ENCODE measurements at regions not wholly inside any gene's neighbourhood (a gene's known extent, or its start where the extent isn't known, plus 50 kb on each side); places are given as distances from the start of the nearest gene placed in this dataset.

DNA sequence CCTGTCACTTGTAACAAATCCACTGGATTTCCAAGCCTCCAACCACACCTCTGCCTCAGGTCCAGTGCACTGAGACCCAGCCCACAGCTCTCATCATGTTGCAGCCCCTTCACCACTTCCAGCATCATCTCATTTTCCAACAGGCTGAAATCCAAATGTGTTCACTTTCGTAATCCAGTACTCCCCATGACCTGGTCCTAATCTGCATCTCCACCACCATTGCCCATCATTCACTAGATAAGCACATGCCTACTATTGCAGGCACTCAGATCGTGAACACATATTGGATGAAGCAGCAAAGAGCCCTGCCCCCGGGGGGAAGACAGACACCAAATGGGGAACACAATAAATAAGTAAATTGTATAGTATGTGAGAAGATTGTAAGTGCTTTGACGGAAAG, 76.1 kb upstream of the INSIG1 start:
- ChIA-PET CTCF (no interaction called here), POLR2A (no interaction called here)
- ATAC-seq = no peak
- Mint-ChIP-seq H3K36me3 (ENCODE audit: low read depth) (no peaks in the 10 kb centered on the region), H3K4me1 (ENCODE audit: low read depth) (peaks cover 5% of the 10 kb centered on the region), H3K27ac (no peak overlapping the region), H3K27me3 (ENCODE audit: low read depth) (peaks cover 9% of the 10 kb centered on the region), H3K9me3 (ENCODE audit: insufficient read depth) (no peaks in the 10 kb centered on the region), H3K4me3 (no peak overlapping the region)
- DNase-seq = no peak

DNA sequence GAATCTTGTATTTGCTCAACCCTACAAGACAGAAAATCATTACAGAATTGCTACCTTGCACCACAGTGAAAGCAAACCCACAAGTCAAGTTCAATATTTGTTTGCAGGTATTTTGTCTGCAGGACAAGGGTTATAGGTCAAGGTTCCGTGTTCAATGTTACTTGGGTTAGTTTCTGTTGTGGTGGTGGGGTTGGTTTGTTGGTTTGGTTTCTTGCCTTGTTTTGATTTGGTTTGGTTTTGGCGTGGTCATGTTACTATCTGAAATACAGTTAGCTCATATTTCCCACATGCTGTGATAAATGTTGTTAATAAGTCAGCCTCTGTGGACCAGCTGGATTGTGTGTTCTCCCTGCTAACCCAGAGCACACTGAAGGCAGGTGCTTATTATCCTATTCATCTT, 75.6 kb upstream of the INSIG1 start:
- Mint-ChIP-seq H3K27me3 (ENCODE audit: low read depth) (peaks cover 9% of the 10 kb centered on the region), H3K36me3 (ENCODE audit: low read depth) (no peaks in the 10 kb centered on the region), H3K4me3 (no peak overlapping the region), H3K27ac (no peak overlapping the region), H3K9me3 (ENCODE audit: insufficient read depth) (no peaks in the 10 kb centered on the region), H3K4me1 (ENCODE audit: low read depth) (peaks cover 5% of the 10 kb centered on the region)
- no peak for ATAC-seq
- ChIA-PET CTCF (no interaction called here), POLR2A (no interaction called here)
- DNase-seq = no peak

DNA sequence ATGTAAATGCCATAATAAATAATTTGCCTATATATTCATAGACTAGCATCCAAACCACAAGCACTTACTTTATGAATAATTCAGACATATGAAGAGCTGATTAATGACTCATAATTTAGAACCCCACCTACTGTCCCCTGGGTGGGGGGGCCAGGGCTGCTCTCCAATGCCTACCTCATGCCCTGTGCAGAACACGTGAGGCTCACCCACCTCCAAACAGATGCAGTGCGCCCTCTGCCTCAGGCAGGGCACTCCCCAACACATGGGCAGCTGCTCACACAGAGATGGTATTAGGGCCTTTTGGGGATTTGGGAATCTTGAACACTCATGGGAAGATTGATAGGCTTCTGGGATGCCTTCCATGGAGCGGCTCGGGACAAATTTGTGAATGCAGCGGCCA, 75.1 kb upstream of the INSIG1 start:
- no peak overlapping the region for H3K27ac Mint-ChIP-seq
- no peaks in the 10 kb centered on the region for H3K36me3 Mint-ChIP-seq (ENCODE audit: low read depth)
- ChIA-PET POLR2A (no interaction called here), CTCF (no interaction called here)
- H3K27me3 Mint-ChIP-seq (ENCODE audit: low read depth) = peaks cover 7% of the 10 kb centered on the region
- H3K4me1 Mint-ChIP-seq (ENCODE audit: low read depth) = peaks cover 5% of the 10 kb centered on the region
- ATAC-seq = no peak
- DNase-seq = no peak
- H3K4me3 Mint-ChIP-seq = no peak overlapping the region
- H3K9me3 Mint-ChIP-seq (ENCODE audit: insufficient read depth) = no peaks in the 10 kb centered on the region

- POLR2A ChIA-PET = no interaction called here
- H3K9me3 Mint-ChIP-seq (ENCODE audit: insufficient read depth) = no peaks in the 10 kb centered on the region
- ATAC-seq (no peak), DNase-seq (no peak)
- no peak overlapping the region for H3K27ac Mint-ChIP-seq
- no peak overlapping the region for H3K4me3 Mint-ChIP-seq
- peaks cover 5% of the 10 kb centered on the region for H3K4me1 Mint-ChIP-seq (ENCODE audit: low read depth)
- CTCF ChIA-PET = no interaction called here
- peaks cover 6% of the 10 kb centered on the region for H3K27me3 Mint-ChIP-seq (ENCODE audit: low read depth)
- H3K36me3 Mint-ChIP-seq (ENCODE audit: low read depth) = no peaks in the 10 kb centered on the region
Measured at GRCh38 chr7:155223021-155223420, 74.7 kb upstream of the INSIG1 start.

- no peak overlapping the region for H3K27ac Mint-ChIP-seq
- POLR2A ChIA-PET = no interaction called here
- ATAC-seq (no peak), DNase-seq (no peak)
- peaks cover 5% of the 10 kb centered on the region for H3K4me1 Mint-ChIP-seq (ENCODE audit: low read depth)
- CTCF ChIA-PET = no interaction called here
- H3K9me3 Mint-ChIP-seq (ENCODE audit: insufficient read depth) = no peaks in the 10 kb centered on the region
- no peak overlapping the region for H3K4me3 Mint-ChIP-seq
- H3K36me3 Mint-ChIP-seq (ENCODE audit: low read depth) = no peaks in the 10 kb centered on the region
- H3K27me3 Mint-ChIP-seq (ENCODE audit: low read depth) = peaks cover 6% of the 10 kb centered on the region
Measured at GRCh38 chr7:155223503-155223902, 74.2 kb upstream of the INSIG1 start.

- ChIA-PET POLR2A (no interaction called here), CTCF (no interaction called here)
- ATAC-seq = no peak
- no peak overlapping the region for H3K27ac Mint-ChIP-seq
- DNase-seq = no peak
- peaks cover 6% of the 10 kb centered on the region for H3K27me3 Mint-ChIP-seq (ENCODE audit: low read depth)
- H3K4me3 Mint-ChIP-seq = no peak overlapping the region
- H3K36me3 Mint-ChIP-seq (ENCODE audit: low read depth) = no peaks in the 10 kb centered on the region
- H3K4me1 Mint-ChIP-seq (ENCODE audit: low read depth) = peaks cover 5% of the 10 kb centered on the region
- no peaks in the 10 kb centered on the region for H3K9me3 Mint-ChIP-seq (ENCODE audit: insufficient read depth)
Measured at GRCh38 chr7:155224116-155224811, 73.4 kb upstream of the INSIG1 start.

DNA sequence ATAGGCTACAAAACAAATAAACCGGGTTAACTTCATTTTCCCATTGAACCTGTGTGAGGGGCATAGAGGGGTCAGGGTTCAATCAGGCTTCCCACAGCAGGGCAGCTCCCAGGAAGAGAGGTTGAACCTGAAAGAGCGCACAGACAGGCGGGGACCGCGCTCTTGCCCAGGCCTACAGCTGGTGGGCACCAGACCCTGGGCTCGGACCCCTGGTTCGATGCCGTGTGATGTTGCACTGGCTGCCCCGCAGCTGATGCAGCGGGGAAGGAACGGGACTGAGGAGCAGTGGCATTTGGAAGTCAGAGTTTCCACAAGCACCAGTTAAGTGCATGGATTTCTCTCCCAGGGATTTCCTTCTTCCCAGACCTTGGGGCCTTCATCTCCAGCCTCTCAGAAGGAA, 72.6 kb upstream of the INSIG1 start:
- H3K9me3 Mint-ChIP-seq (ENCODE audit: insufficient read depth) = no peaks in the 10 kb centered on the region
- ATAC-seq (no peak), DNase-seq (no peak)
- H3K27ac Mint-ChIP-seq = no peak overlapping the region
- H3K4me1 Mint-ChIP-seq (ENCODE audit: low read depth) = peaks cover 5% of the 10 kb centered on the region
- no peaks in the 10 kb centered on the region for H3K36me3 Mint-ChIP-seq (ENCODE audit: low read depth)
- H3K4me3 Mint-ChIP-seq = no peak overlapping the region
- POLR2A ChIA-PET = no interaction called here
- H3K27me3 Mint-ChIP-seq (ENCODE audit: low read depth) = peaks cover 6% of the 10 kb centered on the region
- CTCF ChIA-PET = no interaction called here

DNA sequence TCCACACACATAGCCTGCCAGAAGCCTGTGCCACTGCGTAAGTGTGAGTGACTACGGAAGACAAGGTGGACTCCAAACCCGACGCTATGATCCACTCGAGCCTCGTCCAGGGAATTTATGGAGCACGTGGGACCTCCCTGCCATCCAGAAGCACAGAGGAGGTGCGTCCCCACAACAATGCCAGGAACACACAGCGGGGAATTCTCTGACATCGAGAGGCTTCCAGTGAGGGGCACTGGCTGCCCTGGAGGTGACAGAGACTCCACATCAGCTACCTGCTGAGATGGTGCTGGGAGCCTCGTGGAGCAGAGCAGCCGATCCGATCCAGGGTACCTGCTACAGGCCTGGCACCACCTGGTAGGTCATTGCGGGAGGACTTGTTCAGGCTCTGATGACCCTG, 72.2 kb upstream of the INSIG1 start:
- CTCF ChIA-PET = no interaction called here

GRCh38 chr7:155226261-155227003, 71.2 kb upstream of the INSIG1 start:
- H3K27me3 Mint-ChIP-seq (ENCODE audit: low read depth) = peaks cover 5% of the 10 kb centered on the region
- no peak for DNase-seq
- H3K9me3 Mint-ChIP-seq (ENCODE audit: insufficient read depth) = no peaks in the 10 kb centered on the region
- POLR2A ChIA-PET = interaction anchor here (1.0 kb wide), 1 partner anchor 71 kb away, joined by 3 read pairs; the partner anchor contains the start of gene INSIG1
- no peak overlapping the region for H3K4me3 Mint-ChIP-seq
- CTCF ChIA-PET = no interaction called here
- no peak for ATAC-seq
- H3K36me3 Mint-ChIP-seq (ENCODE audit: low read depth) = no peaks in the 10 kb centered on the region
- peaks cover 5% of the 10 kb centered on the region for H3K4me1 Mint-ChIP-seq (ENCODE audit: low read depth)
- no peak overlapping the region for H3K27ac Mint-ChIP-seq

More for the DNA sequence above, 72.2 kb upstream of the INSIG1 start:
- H3K27me3 Mint-ChIP-seq (ENCODE audit: low read depth) = peaks cover 6% of the 10 kb centered on the region
- H3K27ac Mint-ChIP-seq = no peak overlapping the region
- POLR2A ChIA-PET = no interaction called here
- no peaks in the 10 kb centered on the region for H3K36me3 Mint-ChIP-seq (ENCODE audit: low read depth)
- no peak for ATAC-seq
- H3K9me3 Mint-ChIP-seq (ENCODE audit: insufficient read depth) = no peaks in the 10 kb centered on the region
- peaks cover 5% of the 10 kb centered on the region for H3K4me1 Mint-ChIP-seq (ENCODE audit: low read depth)
- no peak overlapping the region for H3K4me3 Mint-ChIP-seq
- no peak for DNase-seq

DNA sequence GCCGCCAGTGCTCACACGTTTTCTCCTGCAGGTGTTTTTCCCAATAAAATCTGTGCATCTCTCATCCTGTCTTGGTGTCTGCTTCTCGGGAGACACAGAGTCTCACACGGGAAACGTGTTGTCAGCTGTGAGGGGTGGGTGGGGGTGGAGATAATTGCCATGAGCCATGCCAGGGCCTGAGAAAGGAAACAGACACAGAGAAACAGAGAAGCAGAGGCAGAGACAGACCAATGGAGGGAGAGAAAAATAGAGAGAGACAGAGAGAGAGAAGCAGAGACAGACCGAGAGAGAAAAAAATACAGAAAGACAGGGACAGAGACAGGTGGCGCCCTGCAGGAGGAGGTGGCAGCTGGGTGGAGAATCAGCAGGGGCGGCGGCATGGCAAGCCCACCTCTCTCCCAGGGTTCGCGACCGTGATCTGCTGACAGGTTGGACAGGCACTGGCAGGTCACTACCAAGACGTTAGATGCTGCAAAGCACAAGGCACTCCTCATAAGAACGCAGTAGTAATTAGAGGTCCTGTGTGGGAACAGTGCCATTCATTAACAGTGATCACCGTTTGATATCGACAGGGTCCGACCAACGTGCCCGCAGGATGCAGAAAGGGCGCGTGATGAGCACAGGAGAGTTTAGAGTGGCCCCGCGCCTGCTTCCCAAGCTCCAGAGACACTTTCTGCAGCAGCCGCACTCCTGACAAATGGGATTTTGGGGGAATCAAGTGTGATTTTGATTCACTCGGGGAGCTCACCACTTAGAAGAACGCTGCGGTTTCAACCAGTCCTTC, 70.5 kb upstream of the INSIG1 start:
- ChIA-PET POLR2A (interaction anchor here (1.0 kb wide), 1 partner anchor 70 kb away, joined by 3 read pairs; the partner anchor contains the start of gene INSIG1), CTCF (no interaction called here)
- H3K4me3 Mint-ChIP-seq = no peak overlapping the region
- DNase-seq (no peak), ATAC-seq (no peak)
- H3K27me3 Mint-ChIP-seq (ENCODE audit: low read depth) = peaks cover 3% of the 10 kb centered on the region
- no peaks in the 10 kb centered on the region for H3K9me3 Mint-ChIP-seq (ENCODE audit: insufficient read depth)
- H3K4me1 Mint-ChIP-seq (ENCODE audit: low read depth) = peaks cover 2% of the 10 kb centered on the region
- no peak overlapping the region for H3K27ac Mint-ChIP-seq
- H3K36me3 Mint-ChIP-seq (ENCODE audit: low read depth) = no peaks in the 10 kb centered on the region

GRCh38 chr7:155227788-155228458, 69.8 kb upstream of the INSIG1 start:
- no peaks in the 10 kb centered on the region for H3K36me3 Mint-ChIP-seq (ENCODE audit: low read depth)
- no peaks in the 10 kb centered on the region for H3K9me3 Mint-ChIP-seq (ENCODE audit: insufficient read depth)
- no peaks in the 10 kb centered on the region for H3K27me3 Mint-ChIP-seq (ENCODE audit: low read depth)
- POLR2A ChIA-PET = no interaction called here
- no peak for DNase-seq
- CTCF ChIA-PET = no interaction called here
- no peak overlapping the region for H3K27ac Mint-ChIP-seq
- no peak overlapping the region for H3K4me3 Mint-ChIP-seq
- ATAC-seq = no peak
- no peaks in the 10 kb centered on the region for H3K4me1 Mint-ChIP-seq (ENCODE audit: low read depth)

DNA sequence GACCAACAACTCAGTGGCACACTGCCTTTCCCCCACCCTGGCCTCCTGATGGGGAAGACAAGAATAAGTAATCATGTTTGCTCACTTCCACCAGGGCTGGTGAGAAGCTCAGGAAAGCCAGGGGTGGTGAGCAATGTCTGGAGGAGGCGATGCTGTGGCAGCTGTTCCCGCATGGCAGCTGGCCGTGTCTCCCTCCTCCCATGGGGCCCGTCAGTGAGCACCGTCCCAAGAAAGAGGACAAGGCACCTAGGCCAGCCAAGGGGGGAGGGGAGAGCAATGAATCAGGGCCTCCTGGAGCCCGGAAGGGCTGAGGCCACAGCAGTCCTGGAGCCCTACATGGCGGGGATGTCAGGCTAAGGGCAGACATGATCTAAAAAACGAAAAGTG, 69.2 kb upstream of the INSIG1 start:
- Mint-ChIP-seq H3K9me3 (ENCODE audit: insufficient read depth) (no peaks in the 10 kb centered on the region), H3K36me3 (ENCODE audit: low read depth) (no peaks in the 10 kb centered on the region), H3K27me3 (ENCODE audit: low read depth) (no peaks in the 10 kb centered on the region), H3K4me1 (ENCODE audit: low read depth) (no peaks in the 10 kb centered on the region), H3K4me3 (no peak overlapping the region), H3K27ac (no peak overlapping the region)
- CTCF ChIA-PET = no interaction called here
- DNase-seq (no peak), ATAC-seq (no peak)
- POLR2A ChIA-PET = no interaction called here

All from activated CD8-positive, alpha-beta T cell treated with anti-CD3 and anti-CD28 coated beads, Interleukin-2, amount 10 ng/mL, durations not matched to agents 7 days and 5 days (primary cell).